K562 (cell line): ENCODE measurements at regions not wholly inside any gene's neighbourhood (a gene's known extent, or its start where the extent isn't known, plus 50 kb on each side); places are given as distances from the start of the nearest gene placed in this dataset.

ENCODE experiments used
- ATAC-seq: fragments of 200-7000 bp; cut with Tn5 transposase; 3 replicates; pipeline ENCODE4 v1.9.1; 2020; ENCODE audit warnings: moderate library complexity
- BruUV-seq: library from RNA; stranded (reverse); fragments of 400-500 nt; replicated peaks from 2 replicates; lab custom pipeline; 2021; lab: Mats Ljungman, UMichigan
- CTCF ChIA-PET: fragments of 300-600 bp; formaldehyde crosslinking; extraction: SDS; loops from one replicate; lab custom pipeline; 2021; ENCODE audit warnings: low intra/inter-chr PET ratio; lab: Yijun Ruan, JAX
- POLR2A ChIA-PET: fragments of 300-600, 350-650 bp; sonication (Branson Sonifier 250); formaldehyde crosslinking; extraction: SDS; loops from one replicate; lab custom pipeline; 2021; ENCODE audit warnings: antibody characterized with exemption, inconsistent platforms; lab: Yijun Ruan, JAX
- DNase-seq, 4 experiments: peaks; one replicate each; pipeline versions ENCODE4 v3.0.0 to v3.0.0-alpha.2; 2011 to 2018; ENCODE audit warnings: low spot score in 3 of 4, mixed read lengths in 3 of 4; ENCODE audit errors: extremely low read depth in 1 of 4
- FAIRE-seq: peaks from 2 replicates; lab custom pipeline; 2011; peaks lifted over from hg19 to GRCh38; lab: Jason Lieb, UNC
- H2AFZ ChIP-seq: 2 replicates; pipeline ENCODE4 v1.6.0; 2011; ENCODE audit warnings: low read depth, low read length, control low read depth, inconsistent platforms
- H3K27ac ChIP-seq: fragments of 200-600 bp; 3 replicates; pipeline ENCODE4 v1.8.0; 2011; ENCODE audit warnings: low read depth, mild to moderate bottlenecking, control low read depth, inconsistent platforms, low read length, moderate library complexity, mixed read lengths; ENCODE audit errors: extremely low read depth
- H3K27me3 ChIP-seq, 2 experiments: fragments of 300-600 bp in 1 of 2; 2 replicates in 1 of 2; 3 replicates in 1 of 2; pipeline versions ENCODE4 v1.6.0 to v1.8.0; 2011; ENCODE audit warnings: inconsistent platforms in 2 of 2, low read length in 2 of 2, mild to moderate bottlenecking in 1 of 2, mixed read lengths in 1 of 2, moderate library complexity in 1 of 2; ENCODE audit not compliant: control insufficient read depth in 2 of 2, insufficient read depth in 2 of 2
- H3K36me3 ChIP-seq: fragments of 300-600 bp; 3 replicates; pipeline ENCODE4 v1.8.0; 2011; ENCODE audit warnings: mild to moderate bottlenecking, low read length, inconsistent platforms; ENCODE audit not compliant: control insufficient read depth, insufficient read depth
- H3K4me1 ChIP-seq, 2 experiments: fragments of 200-600 bp in 1 of 2; replicated peaks in 1 of 2; 2 replicates in 1 of 2; 3 replicates in 1 of 2; pipeline versions ENCODE4 v1.5.1 to v1.8.0; 2011; ENCODE audit warnings: inconsistent platforms in 2 of 2, low read length in 2 of 2, mild to moderate bottlenecking in 1 of 2, mixed read lengths in 1 of 2, moderate library complexity in 1 of 2; ENCODE audit not compliant: control insufficient read depth in 2 of 2, insufficient read depth in 2 of 2
- H3K4me2 ChIP-seq: 2 replicates; pipeline ENCODE4 v1.6.1; 2011; ENCODE audit warnings: low read length, control low read depth, inconsistent platforms, mixed read lengths; ENCODE audit not compliant: insufficient read depth
- H3K4me3 ChIP-seq: fragments of 200-600 bp; sonication (generic), shearing (Covaris generic); 2 replicates; pipeline ENCODE4 v1.5.1; 2016; ENCODE audit warnings: control low read depth, inconsistent platforms
- H3K79me2 ChIP-seq: fragments of 200-600 bp; 3 replicates; pipeline ENCODE4 v1.8.0; 2011; ENCODE audit warnings: low read length, inconsistent platforms; ENCODE audit not compliant: control insufficient read depth, insufficient read depth
- H3K9ac ChIP-seq, 2 experiments: 2 replicates each; pipeline versions ENCODE4 v1.6.0 to v1.6.1; 2011; ENCODE audit warnings: low read depth in 2 of 2, low read length in 2 of 2, control low read depth in 1 of 2, inconsistent platforms in 1 of 2, mild to moderate bottlenecking in 1 of 2, mixed read lengths in 1 of 2; ENCODE audit not compliant: insufficient read depth in 1 of 2
- H3K9me1 ChIP-seq: one replicate; pipeline ENCODE4 v1.6.0; 2011; ENCODE audit warnings: inconsistent platforms, mild to moderate bottlenecking, low read length, moderate library complexity; ENCODE audit not compliant: control insufficient read depth, insufficient read depth
- H3K9me3 ChIP-seq: replicated peaks from 2 replicates; pipeline ENCODE4 v1.5.1; 2011; ENCODE audit warnings: low read depth, low read length, inconsistent platforms; ENCODE audit not compliant: control insufficient read depth, insufficient read depth
- H4K20me1 ChIP-seq: replicated peaks from 2 replicates; pipeline ENCODE4 v1.6.1; 2011; ENCODE audit warnings: low read length, inconsistent platforms, mixed read lengths; ENCODE audit not compliant: control insufficient read depth, insufficient read depth
- EP400 ChIP-seq: fragments of 450-650 bp; IDR thresholded peaks from 2 replicates; pipeline ENCODE4 v1.6.1; 2017; ENCODE audit warnings: antibody characterized with exemption, mild to moderate bottlenecking, moderate library complexity
- SREBF2 ChIP-seq: sonication (generic); formaldehyde crosslinking; IDR thresholded peaks from 2 replicates; pipeline ENCODE4 v1.4.0; 2020; ENCODE audit warnings: mild to moderate bottlenecking, missing genetic modification reagents
- TSHZ1 ChIP-seq: fragments of 250-450 bp; sonication (Bioruptor Pico); IDR thresholded peaks from 2 replicates; pipeline ENCODE4 v1.4.0; 2020; ENCODE audit warnings: mild to moderate bottlenecking, moderate library complexity
- ZNF184 ChIP-seq: sonication (generic); formaldehyde crosslinking; IDR thresholded peaks from 2 replicates; pipeline ENCODE4 v1.5.0; 2020; ENCODE audit warnings: missing genetic modification reagents
- ZNF217 ChIP-seq: sonication (generic); formaldehyde crosslinking; IDR thresholded peaks from 2 replicates; pipeline ENCODE4 v1.8.0; 2022; ENCODE audit warnings: mild to moderate bottlenecking, missing genetic modification reagents
- WGBS: fragments of 100-300 bp; shearing (Covaris generic); methylation state at CpG from one replicate; pipeline ENCODE4 v1.1.6; 2016; ENCODE audit warnings: low coverage, mixed read lengths; ENCODE audit not compliant: insufficient coverage; ENCODE audit errors: missing lambda C conversion rate; 5-methylcytosine and 5-hydroxymethylcytosine counted together
- in situ Hi-C: fragments of 300-500 bp; cut with MboI; formaldehyde crosslinking; loops from 4 replicates; pipeline ENCODE4 v1.15.0; 2018; ENCODE audit warnings: inconsistent platforms, mixed read lengths
- intact Hi-C: fragments of 100-400 bp; cut with micrococcal nuclease; formaldehyde crosslinking; loops from 2 replicates; pipeline ENCODE4 v1.14.2; 2022

GRCh38 chr20:41978246-41978790 is 360.1 kb upstream of the CHD6 start:
- Histone ChIP-seq H3K27ac (no peak overlapping the region), H3K4me1 (no peaks in the 10 kb centered on the region), H3K9ac (no peak overlapping the region), H4K20me1 (no peaks in the 10 kb centered on the region), H3K4me3 (no peak overlapping the region), H3K9me3 (no peaks in the 10 kb centered on the region), H3K27me3 (no peaks in the 10 kb centered on the region), H3K4me2 (no peak overlapping the region), H3K79me2 (no peaks in the 10 kb centered on the region), H3K9me1 (no peaks in the 10 kb centered on the region), H2AFZ (no peak overlapping the region), H3K36me3 (no peaks in the 10 kb centered on the region)
- FAIRE-seq (no peak), ATAC-seq (no peak), DNase-seq (no peak)
- ChIA-PET POLR2A (interaction anchor here (0.6 to 0.8 kb wide), 2 partner anchors 10 to 746 kb away, joined by 3 read pairs; no protein-coding TSS in a partner anchor), CTCF (no interaction called here)
- no peak for TF ChIP-seq EP400
- no peak for TF ChIP-seq TSHZ1 (CRISPR knock-in tag)
- no peak for TF ChIP-seq ZNF217 (CRISPR knock-in tag)
- no peak for TF ChIP-seq SREBF2 (CRISPR knock-in tag)
- TF ChIP-seq ZNF184 (CRISPR knock-in tag): no peak
- no TSS peak for BruUV-seq
- intact Hi-C loops: no loop called here
- in situ Hi-C loops: no loop called here
- WGBS: 2% methylated on average over 4 of the region's 4 CpGs
